Endodermal cell (in vitro differentiated cells): ENCODE measurements at regions not wholly inside any gene's neighbourhood (a gene's known extent, or its start where the extent isn't known, plus 50 kb on each side); places are given as distances from the start of the nearest gene placed in this dataset.

ENCODE experiments used
- DNase-seq: peaks from one replicate; pipeline ENCODE4 v3.0.0-alpha.2; 2017
- H3K27ac ChIP-seq: 2 replicates; pipeline ENCODE4 v1.5.1; 2013; ENCODE audit warnings: mild to moderate bottlenecking, low read depth, low read length, moderate library complexity
- H3K27me3 ChIP-seq: 2 replicates; pipeline ENCODE4 v1.6.1; 2013; ENCODE audit warnings: mild to moderate bottlenecking, low read length, moderate library complexity; ENCODE audit not compliant: insufficient read depth, control insufficient read depth, poor library complexity, severe bottlenecking
- H3K36me3 ChIP-seq: 2 replicates; pipeline ENCODE4 v1.7.0; 2013; ENCODE audit warnings: mild to moderate bottlenecking, low read length, moderate library complexity; ENCODE audit not compliant: control insufficient read depth, insufficient read depth
- H3K4me1 ChIP-seq: one replicate; pipeline ENCODE4 v1.7.0; 2013; ENCODE audit warnings: low read length; ENCODE audit not compliant: control insufficient read depth, insufficient read depth
- H3K4me3 ChIP-seq: 2 replicates; pipeline ENCODE4 v1.5.1; 2013; ENCODE audit warnings: mild to moderate bottlenecking, low read length, moderate library complexity
- H3K9ac ChIP-seq: 2 replicates; pipeline ENCODE4 v1.6.1; 2013; ENCODE audit warnings: mild to moderate bottlenecking, low read length, moderate library complexity; ENCODE audit not compliant: poor library complexity, severe bottlenecking; ENCODE audit errors: extremely low read depth
- H3K9me3 ChIP-seq: 2 replicates; pipeline ENCODE4 v1.6.1; 2013; ENCODE audit warnings: mild to moderate bottlenecking, low read length, moderate library complexity; ENCODE audit not compliant: control insufficient read depth
- H3K27ac Mint-ChIP-seq: 2 replicates; pipeline ENCODE4 v1.8.0; 2020; ENCODE audit warnings: mixed read lengths
- H3K27me3 Mint-ChIP-seq: 2 replicates; pipeline ENCODE4 v1.8.0; 2021; ENCODE audit warnings: mild to moderate bottlenecking, mixed read lengths; ENCODE audit not compliant: insufficient read depth
- H3K36me3 Mint-ChIP-seq: 2 replicates; pipeline ENCODE4 v1.8.0; 2020; ENCODE audit warnings: low read depth, mixed read lengths
- H3K4me1 Mint-ChIP-seq: 2 replicates; pipeline ENCODE4 v1.8.0; 2020; ENCODE audit warnings: mixed read lengths
- H3K4me3 Mint-ChIP-seq: 2 replicates; pipeline ENCODE4 v1.8.0; 2020; ENCODE audit warnings: mild to moderate bottlenecking, moderate library complexity, mixed read lengths
- H3K9me3 Mint-ChIP-seq: 2 replicates; pipeline ENCODE4 v1.8.0; 2020; ENCODE audit warnings: mild to moderate bottlenecking, mixed read lengths
- CTCF ChIP-seq: fragments of 200-600 bp; sonication (generic); conservative IDR thresholded peaks from 2 replicates; pipeline ENCODE4 v1.5.0; 2021; ENCODE audit warnings: antibody characterized with exemption, mild to moderate bottlenecking
- WGBS, 2 experiments: methylation state at CpG; one replicate each; pipeline versions ENCODE4 v1.1.5 to v1.1.7; 2013; ENCODE audit warnings: missing lambda C conversion rate in 2 of 2, mixed read lengths in 1 of 2; ENCODE audit not compliant: insufficient coverage in 1 of 2, insufficient read length in 1 of 2; 5-methylcytosine and 5-hydroxymethylcytosine counted together

GRCh38 chr10:3408603-3409365 is 236.2 kb upstream of the PITRM1 start:
- H3K27me3 Mint-ChIP-seq, result peaks cover 2% of the 10 kb centered on the region

GRCh38 chr10:3407208-3407607 is 234.6 kb upstream of the PITRM1 start:
- WGBS, 2 experiments, result 94 to 96% methylated on average over 9 to 12 of the region's 12 CpGs
- Mint-ChIP-seq H3K36me3 (no peaks in the 10 kb centered on the region), H3K9me3 (peaks cover 5% of the 10 kb centered on the region), H3K27me3 (no peaks in the 10 kb centered on the region), H3K4me1 (peaks cover 7% of the 10 kb centered on the region), H3K4me3 (no peak overlapping the region), H3K27ac (no peak overlapping the region)
- H3K36me3 ChIP-seq, result no peaks in the 10 kb centered on the region
- DNase-seq, result no peak
- TF ChIP-seq CTCF, result no peak
- H3K27ac ChIP-seq, result no peak overlapping the region
- no peaks in the 10 kb centered on the region for H3K4me1 ChIP-seq
- no peaks in the 10 kb centered on the region for H3K9me3 ChIP-seq
- H3K9ac ChIP-seq, result no peak overlapping the region
- no peak overlapping the region for H3K4me3 ChIP-seq
- no peaks in the 10 kb centered on the region for H3K27me3 ChIP-seq

More at GRCh38 chr10:3408603-3409365, 236.2 kb upstream of the PITRM1 start:
- H3K9me3 ChIP-seq, result no peaks in the 10 kb centered on the region
- no peak overlapping the region for H3K27ac ChIP-seq
- H3K4me3 ChIP-seq, result no peak overlapping the region
- no peaks in the 10 kb centered on the region for H3K36me3 Mint-ChIP-seq
- no peak overlapping the region for H3K4me3 Mint-ChIP-seq
- no peak overlapping the region for H3K27ac Mint-ChIP-seq
- no peak for DNase-seq
- H3K4me1 Mint-ChIP-seq, result peaks cover 7% of the 10 kb centered on the region
- H3K27me3 ChIP-seq, result no peaks in the 10 kb centered on the region
- no peak overlapping the region for H3K9ac ChIP-seq
- H3K36me3 ChIP-seq, result no peaks in the 10 kb centered on the region
- H3K9me3 Mint-ChIP-seq, result peaks cover 5% of the 10 kb centered on the region
- H3K4me1 ChIP-seq, result no peaks in the 10 kb centered on the region
- WGBS, 2 experiments, result 89 to 92% methylated on average over 6 of the region's 6 CpGs
- TF ChIP-seq CTCF, result no peak

GRCh38 chr10:3406556-3406955 is 234.0 kb upstream of the PITRM1 start:
- H3K4me1 Mint-ChIP-seq, result peaks cover 7% of the 10 kb centered on the region
- H3K4me3 Mint-ChIP-seq, result no peak overlapping the region
- no peaks in the 10 kb centered on the region for H3K9me3 ChIP-seq
- no peaks in the 10 kb centered on the region for H3K4me1 ChIP-seq
- no peak overlapping the region for H3K4me3 ChIP-seq
- H3K27ac ChIP-seq, result no peak overlapping the region
- no peak for TF ChIP-seq CTCF
- H3K27ac Mint-ChIP-seq, result no peak overlapping the region
- peaks cover 5% of the 10 kb centered on the region for H3K9me3 Mint-ChIP-seq
- DNase-seq, result no peak
- whole genome bisulfite sequencing, 2 experiments, result 93 to 99% methylated on average over 11 to 16 of the region's 16 CpGs
- H3K27me3 Mint-ChIP-seq, result no peaks in the 10 kb centered on the region
- no peak overlapping the region for H3K9ac ChIP-seq
- no peaks in the 10 kb centered on the region for H3K36me3 ChIP-seq
- no peaks in the 10 kb centered on the region for H3K27me3 ChIP-seq
- no peaks in the 10 kb centered on the region for H3K36me3 Mint-ChIP-seq
